ENCODE measurements at regions not wholly inside any gene's neighbourhood (a gene's known extent, or its start where the extent isn't known, plus 50 kb on each side); places are given as distances from the start of the nearest gene placed in this dataset.
"Not testable (repeated sequence)": the region's sequence is repeated elsewhere in the genome, so short reads cannot be mapped to it uniquely, and the experiment has no call there.

GRCh38 chr15:57896899-57897298, 168.6 kb downstream of the ALDH1A2 start:
- TF ChIP-seq, protein P1, sequence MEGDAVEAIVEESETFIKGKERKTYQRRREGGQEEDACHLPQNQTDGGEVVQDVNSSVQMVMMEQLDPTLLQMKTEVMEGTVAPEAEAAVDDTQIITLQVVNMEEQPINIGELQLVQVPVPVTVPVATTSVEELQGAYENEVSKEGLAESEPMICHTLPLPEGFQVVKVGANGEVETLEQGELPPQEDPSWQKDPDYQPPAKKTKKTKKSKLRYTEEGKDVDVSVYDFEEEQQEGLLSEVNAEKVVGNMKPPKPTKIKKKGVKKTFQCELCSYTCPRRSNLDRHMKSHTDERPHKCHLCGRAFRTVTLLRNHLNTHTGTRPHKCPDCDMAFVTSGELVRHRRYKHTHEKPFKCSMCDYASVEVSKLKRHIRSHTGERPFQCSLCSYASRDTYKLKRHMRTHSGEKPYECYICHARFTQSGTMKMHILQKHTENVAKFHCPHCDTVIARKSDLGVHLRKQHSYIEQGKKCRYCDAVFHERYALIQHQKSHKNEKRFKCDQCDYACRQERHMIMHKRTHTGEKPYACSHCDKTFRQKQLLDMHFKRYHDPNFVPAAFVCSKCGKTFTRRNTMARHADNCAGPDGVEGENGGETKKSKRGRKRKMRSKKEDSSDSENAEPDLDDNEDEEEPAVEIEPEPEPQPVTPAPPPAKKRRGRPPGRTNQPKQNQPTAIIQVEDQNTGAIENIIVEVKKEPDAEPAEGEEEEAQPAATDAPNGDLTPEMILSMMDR (conservative IDR thresholded peaks at IDR 0.05 in 1 of 2, IDR thresholded peaks at IDR 0.05 in 1 of 2; ENCODE audit: low read depth in 1 of 2, low read length in 2 of 2): not testable (repeated sequence)
- TF ChIP-seq EZH2 (IDR thresholded peaks at IDR 0.05; ENCODE audit: low read length, missing control alignments): not testable (repeated sequence)
